Stimulated activated CD8-positive, alpha-beta memory T cell treated with anti-CD3 and anti-CD28 coated beads, Interleukin-15, amount 100 ng/mL, for 4 hours (primary cell): ENCODE measurements at regions not wholly inside any gene's neighbourhood (a gene's known extent, or its start where the extent isn't known, plus 50 kb on each side); places are given as distances from the start of the nearest gene placed in this dataset.
"Not testable (repeated sequence)": the region's sequence is repeated elsewhere in the genome, so short reads cannot be mapped to it uniquely, and the experiment has no call there.

ENCODE experiments used
- DNase-seq, 2 donors: peaks; one replicate each; pipeline ENCODE4 v3.0.0-alpha.2; 2020; ENCODE audit warnings: low read depth in 2 of 2

DNA sequence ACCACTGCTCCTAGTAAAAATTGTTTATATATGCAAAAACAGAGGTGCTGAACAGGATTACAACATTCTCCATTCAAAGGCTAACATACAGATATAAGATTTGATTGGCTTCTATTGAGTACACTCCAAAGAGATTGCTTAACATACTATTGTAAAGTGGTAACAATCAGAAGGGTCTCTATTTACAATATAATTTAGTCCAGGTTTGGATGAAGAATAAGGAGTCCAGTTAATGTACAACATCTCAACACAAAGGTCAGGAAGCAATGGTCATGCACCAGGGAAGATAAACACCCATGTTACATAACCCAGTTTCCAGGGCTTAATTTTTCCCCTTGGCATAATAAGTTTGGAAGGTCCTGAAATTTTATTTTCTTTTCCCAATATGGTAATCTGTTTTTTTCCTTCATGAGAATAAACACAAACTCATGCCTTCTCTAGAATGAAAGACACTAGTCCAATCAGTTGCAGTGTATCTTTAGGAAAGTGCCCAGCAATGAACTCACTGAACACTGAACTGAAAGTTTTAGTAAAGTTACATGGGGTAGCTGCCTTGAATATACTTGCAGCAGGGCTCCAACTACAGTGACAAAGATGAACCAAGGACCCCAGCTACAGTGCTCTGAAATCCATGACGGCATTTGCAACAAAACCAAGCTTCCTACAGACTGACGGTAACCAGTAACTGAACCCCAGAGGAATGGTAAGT lies 255.3 kb upstream of the GJE1 start:
- DNase-seq: no peak

DNA sequence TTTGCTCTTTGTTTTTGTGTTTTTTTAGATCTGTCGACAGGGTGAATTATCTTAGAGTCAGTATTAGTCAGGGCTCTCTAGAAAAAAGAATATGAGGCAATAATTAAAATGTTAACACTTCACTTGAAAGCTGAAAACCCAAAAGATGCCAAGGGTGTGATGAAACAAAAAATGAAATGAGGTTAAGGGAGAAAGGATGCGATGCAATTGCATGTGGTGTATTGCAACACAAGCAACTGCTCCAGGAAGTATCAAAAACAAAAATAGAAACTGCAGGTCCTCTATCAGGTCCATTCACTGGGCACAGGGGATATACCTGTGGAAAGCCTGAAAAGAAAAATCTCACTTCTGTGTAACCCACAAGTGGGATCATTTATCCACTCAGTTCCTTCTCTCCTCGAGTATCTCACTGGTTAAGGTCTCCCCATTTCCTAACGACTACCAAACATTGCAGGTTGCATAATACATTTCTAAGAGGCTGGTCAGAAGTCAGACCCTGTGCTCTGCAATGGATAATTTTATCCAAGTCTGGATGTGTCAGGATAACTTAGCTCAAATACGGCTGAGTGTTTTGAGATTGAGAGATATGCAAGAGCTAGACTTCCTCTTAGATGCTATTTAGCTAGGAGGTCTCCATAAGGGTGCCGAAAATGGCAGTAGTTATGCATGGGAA lies 257.7 kb upstream of the GJE1 start:
- no peak for DNase-seq

- DNase-seq: not testable (repeated sequence)
Observed at GRCh38 chr6:141869509-141869908, 263.2 kb upstream of the GJE1 start.

DNA sequence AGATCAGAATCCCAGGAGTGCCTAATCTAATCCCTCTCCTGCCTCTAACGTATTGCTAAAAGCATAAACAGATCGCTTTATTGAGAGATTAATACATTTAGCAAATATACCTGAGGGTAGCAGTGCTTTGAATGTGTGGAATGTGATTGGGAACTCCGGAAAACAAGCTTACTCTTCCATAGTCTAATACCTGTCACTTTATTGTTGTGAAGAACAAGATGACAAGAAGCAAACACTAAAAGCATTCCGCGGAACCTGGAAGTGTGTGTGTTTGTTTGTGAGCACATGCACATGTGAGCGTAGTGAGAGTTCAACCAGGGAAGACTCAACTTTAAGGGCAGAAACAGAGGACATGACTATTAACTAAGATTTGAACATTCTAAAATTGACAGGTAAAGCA lies 265.0 kb upstream of the GJE1 start:
- DNase-seq: no peak

DNA sequence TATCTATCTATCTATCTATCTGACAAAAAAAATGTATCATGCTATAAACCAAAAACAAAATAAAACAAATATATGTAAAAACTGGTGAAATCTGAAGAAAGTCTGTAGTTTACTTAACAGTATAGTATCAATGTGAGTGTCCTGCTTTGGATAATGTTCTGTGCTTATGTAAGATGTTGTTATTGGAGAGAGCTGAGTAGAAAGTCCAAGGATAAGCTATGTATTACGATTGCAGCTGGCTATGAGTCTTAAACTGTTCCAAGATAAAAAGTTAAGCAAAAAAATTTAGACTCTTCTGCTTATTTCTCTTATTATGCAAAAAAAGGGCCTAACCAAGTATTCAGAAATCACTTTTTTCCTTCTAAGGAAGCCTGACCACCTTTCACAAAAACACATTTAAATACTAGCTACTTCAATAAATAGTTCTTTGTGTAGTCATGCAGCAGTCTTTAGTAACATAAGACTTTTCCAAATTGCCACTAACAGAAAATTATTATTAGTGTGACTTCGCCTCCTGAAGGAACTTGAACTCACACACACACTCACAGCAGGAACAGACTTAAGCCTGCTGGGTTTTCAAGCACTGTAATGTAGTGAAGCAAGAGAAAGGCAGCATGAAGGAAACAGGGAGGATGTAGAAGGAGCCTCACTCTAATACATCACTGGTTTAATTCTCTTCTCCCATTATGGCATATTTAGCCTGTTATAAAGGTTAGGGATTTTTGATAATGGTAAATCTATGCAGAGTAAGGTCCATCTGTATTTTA lies 265.8 kb upstream of the GJE1 start:
- DNase-seq: no peak

DNA sequence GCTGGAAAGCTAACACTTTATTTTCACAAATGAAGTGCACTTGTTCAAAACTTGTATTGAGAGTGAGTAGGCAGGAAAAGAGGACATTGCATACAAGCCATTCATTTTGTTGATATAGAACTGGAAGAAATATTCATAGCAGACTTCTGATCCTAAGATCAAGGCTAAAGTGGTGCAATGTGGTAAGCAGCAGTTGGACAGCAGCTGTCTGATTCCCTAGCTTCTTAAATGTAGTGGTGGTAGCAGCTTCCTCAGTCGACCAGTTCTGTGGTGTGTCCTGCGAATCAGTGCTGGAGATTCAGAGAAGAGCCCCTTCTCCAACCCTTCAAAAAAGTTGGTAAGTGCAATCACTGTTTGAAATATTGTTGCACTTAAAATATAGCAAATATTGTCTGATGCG lies 281.7 kb upstream of the GJE1 start:
- DNase-seq: no peak

DNA sequence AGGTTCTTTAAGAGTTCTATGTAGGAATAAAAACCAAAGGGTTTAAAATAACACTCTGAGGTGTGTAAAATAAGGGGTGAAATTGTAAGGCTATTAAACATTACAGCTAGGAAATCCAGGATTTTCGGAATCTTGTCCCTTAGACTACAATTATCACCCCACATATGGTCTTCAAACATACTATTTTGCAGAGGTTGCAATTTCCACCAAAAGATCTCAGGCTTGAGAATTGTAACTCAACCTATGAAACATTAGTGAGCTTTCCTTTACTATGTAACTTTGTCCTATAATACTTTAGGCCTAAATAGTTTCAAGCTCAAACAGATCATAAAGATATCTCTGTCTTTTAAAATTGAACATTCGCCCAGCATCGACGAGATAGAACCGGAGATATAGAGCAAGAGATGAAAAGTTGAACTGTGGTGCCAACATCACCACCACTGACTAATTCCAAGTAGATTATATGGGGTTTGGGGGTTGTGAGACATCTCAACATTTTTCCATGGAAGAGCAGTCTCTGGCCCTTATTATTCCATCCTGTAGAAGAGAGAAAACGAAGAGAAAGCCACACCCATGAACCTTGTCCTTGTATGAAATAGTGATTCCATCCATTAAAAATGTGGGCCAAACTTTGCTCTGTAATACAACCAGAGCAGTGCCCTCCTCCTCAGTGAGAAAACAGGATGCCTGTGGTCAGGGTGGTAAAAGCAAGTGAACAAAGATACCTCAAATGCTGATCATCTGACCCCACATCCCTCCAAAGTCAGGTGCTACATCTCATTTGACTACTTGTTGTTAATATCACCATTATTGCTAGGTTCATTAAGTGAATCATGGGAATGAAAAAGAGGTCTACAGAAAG lies 284.5 kb upstream of the GJE1 start:
- no peak for DNase-seq

DNA sequence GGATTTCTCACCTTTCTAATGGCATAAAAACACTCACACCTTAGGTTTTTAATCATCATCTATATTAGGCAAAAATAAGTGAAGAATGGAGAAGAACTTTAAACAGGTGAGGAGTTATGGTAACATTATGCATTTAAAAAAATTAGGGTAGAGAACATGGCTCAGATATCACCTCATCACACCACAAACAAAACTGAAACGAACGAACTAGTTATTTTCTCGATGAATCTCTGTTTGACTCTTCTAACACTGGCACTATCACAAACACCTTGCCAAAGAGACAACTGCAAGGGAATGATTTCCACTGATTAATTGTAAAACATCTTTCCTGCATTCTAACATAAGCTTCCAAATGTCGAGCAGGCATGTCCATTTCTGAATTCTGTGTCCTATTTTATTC lies 286.1 kb upstream of the GJE1 start:
- DNase-seq: no peak

- DNase-seq: no peak
Observed at GRCh38 chr6:141843178-141843834, 289.4 kb upstream of the GJE1 start.

GRCh38 chr6:141833001-141833655 lies 299.6 kb upstream of the GJE1 start:
- no peak for DNase-seq

GRCh38 chr6:141830530-141830929 lies 302.2 kb upstream of the GJE1 start:
- DNase-seq: no peak

- DNase-seq: no peak
Observed at GRCh38 chr6:141829566-141830360, 303.0 kb upstream of the GJE1 start.

GRCh38 chr6:141824350-141824749 lies 308.4 kb upstream of the GJE1 start:
- DNase-seq: no peak

DNA sequence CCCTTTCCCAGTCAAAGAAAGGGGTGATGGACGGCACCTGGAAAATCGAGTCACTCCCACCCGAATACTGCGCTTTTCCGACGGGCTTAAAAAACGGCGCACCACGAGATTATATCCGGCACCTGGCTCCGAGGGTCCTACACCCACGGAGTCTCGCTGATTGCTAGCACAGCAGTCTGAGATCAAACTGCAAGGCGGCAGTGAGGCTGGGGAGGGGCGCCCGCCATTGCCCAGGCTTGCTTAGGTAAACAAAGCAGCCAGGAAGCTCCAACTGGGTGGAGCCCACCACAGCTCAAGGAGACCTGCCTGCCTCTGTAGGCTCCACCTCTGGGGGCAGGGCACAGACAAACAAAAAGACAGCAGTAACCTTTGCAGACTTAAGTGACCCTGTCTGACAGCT lies 317.7 kb upstream of the GJE1 start:
- DNase-seq: not testable (repeated sequence)

- DNase-seq: no peak
Observed at GRCh38 chr6:141809901-141810300, 322.8 kb upstream of the GJE1 start.

- no peak for DNase-seq
Observed at GRCh38 chr6:141808662-141809061, 324.1 kb upstream of the GJE1 start.

DNA sequence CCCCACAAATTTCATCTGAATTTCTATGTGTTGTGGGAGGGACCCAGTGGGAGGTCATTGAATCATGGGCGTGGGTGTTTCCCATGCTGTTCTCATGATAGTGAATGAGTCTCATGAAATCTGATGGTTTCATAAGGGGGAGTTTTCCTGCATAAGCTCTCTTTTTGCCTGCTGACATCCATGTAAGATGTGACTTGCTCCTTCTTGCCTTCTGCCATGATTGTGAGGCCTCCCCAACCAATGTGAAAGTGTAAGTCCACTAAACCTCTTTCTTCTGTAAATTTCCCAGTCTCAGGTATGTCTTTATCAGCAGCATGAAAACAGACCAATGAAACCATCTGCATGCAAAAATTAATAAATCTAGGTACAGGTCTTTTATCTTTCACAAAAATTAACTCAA lies 331.8 kb upstream of the GJE1 start:
- not testable (repeated sequence) for DNase-seq

DNA sequence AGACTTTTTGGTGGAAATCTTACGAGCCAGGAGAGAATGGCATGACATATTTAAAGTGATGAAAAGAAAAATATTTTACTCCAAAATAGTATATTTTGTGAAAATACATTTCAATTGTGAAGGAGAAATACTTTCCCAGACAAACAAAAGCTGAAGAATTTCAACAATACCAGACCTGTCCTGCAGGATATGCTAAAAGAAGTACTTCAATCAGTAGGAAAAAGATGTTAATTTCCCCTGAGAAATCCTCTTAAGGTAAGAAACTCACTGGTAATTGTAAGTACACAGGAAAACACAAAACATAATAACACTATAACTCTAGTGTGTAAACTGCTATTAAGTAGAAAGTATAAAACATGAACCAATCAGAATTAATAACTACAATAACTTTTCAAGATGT lies 341.8 kb upstream of the GJE1 start:
- DNase-seq: no peak

GRCh38 chr6:141788096-141788495 lies 344.6 kb upstream of the GJE1 start:
- DNase-seq: no peak

DNA sequence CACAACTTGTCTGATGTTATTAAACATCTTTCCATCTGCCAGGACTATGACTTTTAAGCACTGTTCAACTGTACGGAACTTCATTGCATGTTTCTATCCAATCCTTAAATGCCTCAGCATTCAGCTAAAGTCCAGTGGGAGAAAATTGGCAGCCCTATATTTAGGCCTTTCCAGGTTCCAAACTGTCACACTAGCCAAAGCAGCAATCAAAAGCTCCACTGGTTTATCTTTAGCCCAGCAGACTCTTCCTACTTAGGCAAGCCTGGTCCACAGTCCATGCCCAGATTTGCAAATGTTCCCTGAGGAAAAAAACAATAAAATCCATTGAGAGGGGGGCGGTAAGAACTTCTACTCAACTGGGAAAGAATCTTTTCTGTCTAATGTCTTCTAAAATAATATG lies 349.1 kb upstream of the GJE1 start:
- no peak for DNase-seq
